A549 (cell line): ENCODE measurements at regions not wholly inside any gene's neighbourhood (a gene's known extent, or its start where the extent isn't known, plus 50 kb on each side); places are given as distances from the start of the nearest gene placed in this dataset.

ENCODE experiments used
- HMGXB4 ChIP-seq: fragments of 250-450 bp; sonication (Bioruptor Pico); IDR thresholded peaks from 2 replicates; pipeline ENCODE4 v1.5.0; 2021; ENCODE audit warnings: mild to moderate bottlenecking, moderate library complexity, borderline replicate concordance
- HOXA7 ChIP-seq: fragments of 250-450 bp; sonication (Bioruptor Pico); IDR thresholded peaks from 2 replicates; pipeline ENCODE4 v1.5.0; 2020; ENCODE audit warnings: mild to moderate bottlenecking, moderate library complexity
- KDM1A ChIP-seq: fragments of 200-600 bp; sonication (generic); IDR thresholded peaks from 2 replicates; pipeline ENCODE4 v1.6.1; 2016; ENCODE audit warnings: low read depth, mild to moderate bottlenecking
- MAZ ChIP-seq: fragments of 150-350 bp; IDR thresholded peaks from 2 replicates; pipeline ENCODE4 v1.6.1; 2014; ENCODE audit warnings: antibody characterized with exemption, low read depth, low read length, borderline replicate concordance
- ZFP36 ChIP-seq: fragments of 450-650 bp; IDR thresholded peaks from 2 replicates; pipeline ENCODE4 v1.6.1; 2014; ENCODE audit warnings: borderline replicate concordance; ENCODE audit not compliant: partially characterized antibody

GRCh38 chr10:23692736-23693135 is 253.9 kb downstream of the OTUD1 start:
- TF ChIP-seq MAZ (no peak), ZFP36 (no peak), HMGXB4 (CRISPR knock-in tag) (no peak), KDM1A (no peak), HOXA7 (CRISPR knock-in tag) (no peak)
